NCI-H1436 (cell line): ENCODE measurements at regions not wholly inside any gene's neighbourhood (a gene's known extent, or its start where the extent isn't known, plus 50 kb on each side); places are given as distances from the start of the nearest gene placed in this dataset.
A peak's percentile ranks its signal among the peaks of the same experiment; 100 is the strongest.
"Not testable (repeated sequence)": the region's sequence is repeated elsewhere in the genome, so short reads cannot be mapped to it uniquely, and the experiment has no call there.

ENCODE experiments used
- DNase-seq: peaks from one replicate; lab custom pipeline; 2025; lab: John Stamatoyannopoulos, UW

- no peak for DNase-seq
These were observed 51.6 kb upstream of the CNTLN start for GRCh38 chr9:17083258-17083657.

- DNase-seq: no peak
These were observed 52.3 kb upstream of the CNTLN start for GRCh38 chr9:17082343-17083064.

GRCh38 chr9:17081814-17082213 lies 53.0 kb upstream of the CNTLN start:
- DNase-seq: no peak

DNA sequence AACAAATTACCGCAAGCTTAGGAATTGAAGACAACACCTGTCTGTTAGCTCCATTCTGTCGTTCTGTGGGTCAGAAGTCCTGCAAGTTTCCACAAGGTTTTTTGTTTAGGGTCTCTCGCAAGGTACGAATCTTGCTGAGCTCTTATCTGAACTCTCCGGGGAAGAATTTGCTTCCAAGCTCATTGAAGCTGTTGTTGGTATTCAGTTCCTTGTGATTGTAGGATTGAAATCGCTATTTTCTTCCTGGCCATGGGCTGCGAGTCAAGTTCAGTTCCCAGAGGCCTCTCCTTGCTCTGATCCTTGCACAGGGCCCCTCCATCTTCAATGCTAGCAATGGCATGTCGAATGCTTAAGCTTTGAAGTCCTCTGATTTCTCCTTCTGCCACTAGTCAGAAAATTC lies 53.5 kb upstream of the CNTLN start:
- no peak for DNase-seq

- DNase-seq: no peak
These were observed 58.9 kb upstream of the CNTLN start for GRCh38 chr9:17075758-17076485.

- DNase-seq: no peak
These were observed 59.6 kb upstream of the CNTLN start for GRCh38 chr9:17075146-17075757.

GRCh38 chr9:17072563-17072962 lies 62.3 kb upstream of the CNTLN start:
- DNase-seq: not testable (repeated sequence)

- no peak for DNase-seq
These were observed 66.2 kb upstream of the CNTLN start for GRCh38 chr9:17068671-17069070.

DNA sequence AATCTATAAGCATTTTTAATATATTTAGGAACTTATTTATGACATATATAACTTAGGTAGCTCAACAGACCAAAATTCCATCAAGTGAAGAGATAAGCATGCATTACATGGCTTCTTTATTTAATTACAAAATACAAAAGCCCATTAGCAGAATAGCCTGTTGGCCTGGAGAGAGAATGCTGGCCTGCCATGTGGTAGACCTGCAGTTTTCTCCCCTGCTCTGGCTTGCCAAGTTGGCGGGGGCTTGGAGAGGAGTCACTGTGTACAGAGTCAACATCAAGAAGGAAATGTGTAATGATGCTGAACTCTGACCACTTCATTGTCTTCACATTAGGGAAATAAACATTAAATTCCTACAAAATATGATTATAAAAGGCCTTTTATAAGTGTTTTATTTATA lies 69.8 kb upstream of the CNTLN start:
- no peak for DNase-seq

- DNase-seq: no peak
These were observed 70.3 kb upstream of the CNTLN start for GRCh38 chr9:17064558-17064957.

DNA sequence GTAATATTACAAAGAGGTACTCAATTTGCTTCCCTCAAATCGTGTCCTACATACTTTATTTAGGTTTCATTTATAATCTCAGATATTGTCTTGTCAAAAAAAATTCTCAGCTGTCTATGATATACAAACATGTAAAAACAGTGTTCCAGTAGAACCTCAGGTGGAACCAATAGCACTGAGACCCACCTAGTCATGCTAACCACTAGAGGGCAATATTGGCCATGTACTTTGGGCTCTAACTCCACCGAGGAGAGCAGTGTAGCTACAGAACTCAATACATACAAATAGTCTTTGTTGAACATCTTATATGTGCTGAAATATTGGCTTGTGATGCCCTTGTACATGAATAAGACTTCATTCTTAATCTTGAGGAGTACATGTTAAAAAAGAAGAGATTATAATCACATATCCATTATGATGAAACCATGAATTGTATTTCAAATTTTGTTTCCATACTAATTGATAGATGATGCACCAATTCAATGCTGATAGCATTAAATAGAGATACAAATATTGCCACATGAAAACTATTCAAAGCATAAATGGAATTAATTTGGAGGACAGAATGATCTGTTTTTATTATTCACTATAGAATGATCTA lies 71.2 kb upstream of the CNTLN start:
- DNase-seq: peak; percentile 63

GRCh38 chr9:17062497-17062896 lies 72.3 kb upstream of the CNTLN start:
- DNase-seq: no peak

DNA sequence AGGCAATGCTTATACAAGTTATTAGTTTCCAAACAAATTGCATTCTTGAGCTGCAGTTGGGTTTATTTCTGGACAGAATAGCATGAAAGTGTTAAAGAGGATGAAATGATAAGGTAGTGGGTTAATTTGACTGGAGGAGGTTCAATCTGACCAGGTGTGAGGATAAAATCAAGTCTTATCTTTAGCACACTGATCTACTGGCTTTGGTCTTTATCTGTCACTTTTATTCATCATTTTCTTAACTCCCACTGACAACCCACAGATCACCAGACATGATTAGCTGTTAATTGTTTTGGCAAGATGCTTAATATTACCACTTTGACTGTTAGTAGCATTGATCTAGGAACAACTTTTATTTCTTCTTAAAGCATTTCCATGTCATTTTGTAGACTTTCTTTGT lies 74.4 kb upstream of the CNTLN start:
- DNase-seq: no peak

GRCh38 chr9:17059465-17059864 lies 75.4 kb upstream of the CNTLN start:
- no peak for DNase-seq

- DNase-seq: peak; percentile 80
These were observed 77.1 kb upstream of the CNTLN start for GRCh38 chr9:17057729-17058128.

DNA sequence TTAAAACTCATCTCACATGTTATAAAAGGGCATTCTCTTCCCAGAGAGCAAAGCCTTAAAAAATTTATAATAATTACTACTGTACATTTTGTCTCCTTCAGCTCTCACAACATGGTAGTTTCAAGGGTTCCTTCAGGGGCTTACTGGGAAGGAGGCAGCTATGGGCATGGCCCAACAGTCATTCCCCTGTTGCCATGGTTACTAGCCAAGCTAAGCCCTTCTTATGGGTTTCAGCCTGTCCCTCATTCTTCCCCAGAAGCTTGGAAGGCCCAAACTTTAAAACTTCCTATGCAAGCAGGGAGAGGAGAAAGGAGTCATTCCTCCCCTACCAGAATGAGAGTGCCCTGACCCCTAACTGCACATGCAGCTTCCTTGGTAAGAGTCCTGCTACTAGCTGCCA lies 82.2 kb upstream of the CNTLN start:
- no peak for DNase-seq

DNA sequence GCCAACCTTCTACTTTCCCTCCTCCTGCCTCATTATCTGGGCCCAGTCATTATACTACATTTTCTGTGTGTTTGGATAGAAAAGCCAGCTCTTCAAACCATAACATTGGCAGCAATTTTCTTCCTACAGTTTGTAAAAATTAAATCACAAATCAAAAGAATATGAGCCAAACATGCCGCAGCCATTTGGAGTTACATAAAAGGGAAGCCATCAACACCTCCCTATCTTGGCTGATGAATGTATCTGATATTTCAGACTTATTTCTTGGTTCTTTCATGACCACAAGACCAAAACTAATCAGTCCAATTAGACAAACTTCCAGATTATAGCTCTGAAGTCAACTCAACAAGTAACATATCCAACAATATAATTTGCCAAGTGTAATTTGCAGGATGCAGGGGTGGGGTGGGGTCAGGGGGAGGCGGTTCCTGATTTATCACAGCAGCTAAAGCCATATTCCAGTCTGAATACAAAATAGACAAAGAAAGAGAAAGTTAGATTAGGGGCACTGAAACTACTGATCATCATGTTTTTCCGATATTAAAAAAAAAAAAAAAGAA lies 89.4 kb upstream of the CNTLN start:
- DNase-seq: no peak

GRCh38 chr9:17031546-17031945 lies 103.3 kb upstream of the CNTLN start:
- DNase-seq: no peak

DNA sequence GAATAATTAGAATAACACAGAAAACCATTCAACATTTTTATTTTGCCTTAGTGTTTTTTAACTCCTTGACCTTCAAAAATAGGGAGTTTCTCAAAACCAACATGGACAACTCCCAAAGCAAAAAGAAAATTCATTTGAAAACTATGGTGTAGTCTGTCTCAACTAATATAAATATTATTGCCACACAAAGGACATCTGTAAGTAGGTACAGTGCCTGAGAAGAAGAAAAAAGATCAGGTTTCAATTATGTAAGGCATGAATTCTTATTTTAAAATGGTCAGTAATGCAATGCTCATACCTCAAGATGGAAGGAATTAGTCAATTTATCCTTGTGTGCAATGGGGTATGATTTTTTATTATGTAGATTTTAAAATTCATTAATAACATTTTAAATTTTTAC lies 109.6 kb upstream of the CNTLN start:
- DNase-seq: no peak

DNA sequence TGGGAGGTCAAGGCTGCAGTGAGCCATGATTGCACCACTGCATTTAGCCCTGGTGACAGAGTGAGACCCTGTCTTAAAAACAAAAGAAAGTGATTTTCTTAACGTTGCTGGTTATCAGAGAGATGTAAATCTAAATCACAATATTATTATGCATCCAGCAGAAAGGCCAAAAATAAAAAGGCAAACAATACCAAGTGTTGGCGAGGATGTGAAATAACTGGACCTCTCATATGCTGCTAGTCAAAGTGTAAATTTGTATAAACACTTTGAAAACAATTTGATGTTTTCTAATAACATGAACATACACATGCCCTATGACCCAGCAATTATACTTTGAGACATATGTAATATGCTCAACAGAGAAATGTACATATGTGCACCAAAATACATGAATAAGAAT lies 110.7 kb upstream of the CNTLN start:
- no peak for DNase-seq

GRCh38 chr9:17021387-17021970 lies 113.4 kb upstream of the CNTLN start:
- no peak for DNase-seq

- DNase-seq: no peak
These were observed 115.4 kb upstream of the CNTLN start for GRCh38 chr9:17019398-17019797.
